ENCODE measurements at regions not wholly inside any gene's neighbourhood (a gene's known extent, or its start where the extent isn't known, plus 50 kb on each side); places are given as distances from the start of the nearest gene placed in this dataset.

GRCh38 chr7:10022480-10022879, 951.2 kb upstream of the PHF14 start:
- TF ChIP-seq REST (IDR thresholded peaks at IDR 0.05; ENCODE audit: low read depth): no peak
- no peak for TF ChIP-seq ZBTB33 (IDR thresholded peaks at IDR 0.05; ENCODE audit: extremely low read depth, insufficient replicate concordance, low read length)
- TF ChIP-seq POLR2A (IDR thresholded peaks at IDR 0.05; ENCODE audit: borderline replicate concordance, extremely low read depth, insufficient read depth, insufficient read length): no peak
- TF ChIP-seq CTCF (IDR thresholded peaks at IDR 0.05 in 2 of 3, conservative IDR thresholded peaks at IDR 0.05 in 1 of 3; ENCODE audit: borderline replicate concordance in 1 of 3, insufficient read depth in 1 of 3, low read depth in 2 of 3, low read length in 2 of 3): no peak
- no peak for TF ChIP-seq SP1 (IDR thresholded peaks at IDR 0.05; ENCODE audit: low read depth)
- no peak for TF ChIP-seq ELF1 (IDR thresholded peaks at IDR 0.05; ENCODE audit: borderline replicate concordance, low read depth)
- TF ChIP-seq EGR1 (IDR thresholded peaks at IDR 0.05; ENCODE audit: low read depth): no peak
- TF ChIP-seq EZH2 (IDR thresholded peaks at IDR 0.05): no peak
- TF ChIP-seq YY1 (IDR thresholded peaks at IDR 0.05; ENCODE audit: extremely low read depth, insufficient replicate concordance, low read depth, low read length): no peak
- no peak for TF ChIP-seq JUND (IDR thresholded peaks at IDR 0.05)
